ENCODE measurements at regions not wholly inside any gene's neighbourhood (a gene's known extent, or its start where the extent isn't known, plus 50 kb on each side); places are given as distances from the start of the nearest gene placed in this dataset.
A peak's percentile ranks its signal among the peaks of the same experiment; 100 is the strongest.

- TF ChIP-seq, protein P1, sequence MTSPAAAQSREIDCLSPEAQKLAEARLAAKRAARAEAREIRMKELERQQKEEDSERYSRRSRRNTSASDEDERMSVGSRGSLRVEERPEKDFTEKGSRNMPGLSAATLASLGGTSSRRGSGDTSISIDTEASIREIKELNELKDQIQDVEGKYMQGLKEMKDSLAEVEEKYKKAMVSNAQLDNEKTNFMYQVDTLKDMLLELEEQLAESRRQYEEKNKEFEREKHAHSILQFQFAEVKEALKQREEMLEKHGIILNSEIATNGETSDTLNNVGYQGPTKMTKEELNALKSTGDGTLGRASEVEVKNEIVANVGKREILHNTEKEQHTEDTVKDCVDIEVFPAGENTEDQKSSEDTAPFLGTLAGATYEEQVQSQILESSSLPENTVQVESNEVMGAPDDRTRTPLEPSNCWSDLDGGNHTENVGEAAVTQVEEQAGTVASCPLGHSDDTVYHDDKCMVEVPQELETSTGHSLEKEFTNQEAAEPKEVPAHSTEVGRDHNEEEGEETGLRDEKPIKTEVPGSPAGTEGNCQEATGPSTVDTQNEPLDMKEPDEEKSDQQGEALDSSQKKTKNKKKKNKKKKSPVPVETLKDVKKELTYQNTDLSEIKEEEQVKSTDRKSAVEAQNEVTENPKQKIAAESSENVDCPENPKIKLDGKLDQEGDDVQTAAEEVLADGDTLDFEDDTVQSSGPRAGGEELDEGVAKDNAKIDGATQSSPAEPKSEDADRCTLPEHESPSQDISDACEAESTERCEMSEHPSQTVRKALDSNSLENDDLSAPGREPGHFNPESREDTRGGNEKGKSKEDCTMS (CRISPR knock-in tag; conservative IDR thresholded peaks at IDR 0.05): no peak
- TF ChIP-seq, protein P2, sequence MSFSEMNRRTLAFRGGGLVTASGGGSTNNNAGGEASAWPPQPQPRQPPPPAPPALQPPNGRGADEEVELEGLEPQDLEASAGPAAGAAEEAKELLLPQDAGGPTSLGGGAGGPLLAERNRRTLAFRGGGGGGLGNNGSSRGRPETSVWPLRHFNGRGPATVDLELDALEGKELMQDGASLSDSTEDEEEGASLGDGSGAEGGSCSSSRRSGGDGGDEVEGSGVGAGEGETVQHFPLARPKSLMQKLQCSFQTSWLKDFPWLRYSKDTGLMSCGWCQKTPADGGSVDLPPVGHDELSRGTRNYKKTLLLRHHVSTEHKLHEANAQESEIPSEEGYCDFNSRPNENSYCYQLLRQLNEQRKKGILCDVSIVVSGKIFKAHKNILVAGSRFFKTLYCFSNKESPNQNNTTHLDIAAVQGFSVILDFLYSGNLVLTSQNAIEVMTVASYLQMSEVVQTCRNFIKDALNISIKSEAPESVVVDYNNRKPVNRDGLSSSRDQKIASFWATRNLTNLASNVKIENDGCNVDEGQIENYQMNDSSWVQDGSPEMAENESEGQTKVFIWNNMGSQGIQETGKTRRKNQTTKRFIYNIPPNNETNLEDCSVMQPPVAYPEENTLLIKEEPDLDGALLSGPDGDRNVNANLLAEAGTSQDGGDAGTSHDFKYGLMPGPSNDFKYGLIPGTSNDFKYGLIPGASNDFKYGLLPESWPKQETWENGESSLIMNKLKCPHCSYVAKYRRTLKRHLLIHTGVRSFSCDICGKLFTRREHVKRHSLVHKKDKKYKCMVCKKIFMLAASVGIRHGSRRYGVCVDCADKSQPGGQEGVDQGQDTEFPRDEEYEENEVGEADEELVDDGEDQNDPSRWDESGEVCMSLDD (CRISPR knock-in tag; IDR thresholded peaks at IDR 0.05; ENCODE audit: borderline replicate concordance): no peak
- TF ChIP-seq RFX3 (CRISPR knock-in tag; IDR thresholded peaks at IDR 0.05) (no peak), ZNF724P (CRISPR knock-in tag; IDR thresholded peaks at IDR 0.05; ENCODE audit: borderline replicate concordance) (no peak), CHD4 (IDR thresholded peaks at IDR 0.05; ENCODE audit: borderline replicate concordance, low read length) (no peak), ARNTL (CRISPR knock-in tag; IDR thresholded peaks at IDR 0.05) (0 out of 2 replicates have a peak, but pooled peaks have one; percentile 40), HES4 (CRISPR knock-in tag; IDR thresholded peaks at IDR 0.05; ENCODE audit: borderline replicate concordance) (no peak), ZNF275 (CRISPR knock-in tag; IDR thresholded peaks at IDR 0.05; ENCODE audit: borderline replicate concordance) (no peak), IKZF5 (CRISPR knock-in tag; IDR thresholded peaks at IDR 0.05) (no peak), GATA4 (IDR thresholded peaks at IDR 0.05; ENCODE audit: borderline replicate concordance, low read depth) (peak; percentile 24; the same call in 1 of the 2 replicates), ZGPAT (CRISPR knock-in tag; IDR thresholded peaks at IDR 0.05) (peak; percentile 77), ELF3 (CRISPR knock-in tag; IDR thresholded peaks at IDR 0.05) (peak; percentile 58), ZFX (CRISPR knock-in tag; IDR thresholded peaks at IDR 0.05; ENCODE audit: low read depth) (no peak)
- TF ChIP-seq, protein P3, sequence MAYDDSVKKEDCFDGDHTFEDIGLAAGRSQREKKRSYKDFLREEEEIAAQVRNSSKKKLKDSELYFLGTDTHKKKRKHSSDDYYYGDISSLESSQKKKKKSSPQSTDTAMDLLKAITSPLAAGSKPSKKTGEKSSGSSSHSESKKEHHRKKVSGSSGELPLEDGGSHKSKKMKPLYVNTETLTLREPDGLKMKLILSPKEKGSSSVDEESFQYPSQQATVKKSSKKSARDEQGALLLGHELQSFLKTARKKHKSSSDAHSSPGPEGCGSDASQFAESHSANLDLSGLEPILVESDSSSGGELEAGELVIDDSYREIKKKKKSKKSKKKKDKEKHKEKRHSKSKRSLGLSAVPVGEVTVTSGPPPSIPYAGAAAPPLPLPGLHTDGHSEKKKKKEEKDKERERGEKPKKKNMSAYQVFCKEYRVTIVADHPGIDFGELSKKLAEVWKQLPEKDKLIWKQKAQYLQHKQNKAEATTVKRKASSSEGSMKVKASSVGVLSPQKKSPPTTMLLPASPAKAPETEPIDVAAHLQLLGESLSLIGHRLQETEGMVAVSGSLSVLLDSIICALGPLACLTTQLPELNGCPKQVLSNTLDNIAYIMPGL (CRISPR knock-in tag; IDR thresholded peaks at IDR 0.05; ENCODE audit: borderline replicate concordance in 1 of 2, low read depth in 1 of 2): 0 out of 4 replicates have a peak, but pooled peaks of 1 of the 2 experiments have one; percentile 39
These were observed 167.6 kb downstream of the RHOU start (continued) for GRCh38 chr1:228902781-228903433.

Data from HepG2 (cell line).